Stimulated activated CD4-positive, alpha-beta T cell treated with anti-CD3 and anti-CD28 coated beads, Interleukin-4, amount 100 ng/mL, for 48 hours (primary cell): ENCODE measurements at regions not wholly inside any gene's neighbourhood (a gene's known extent, or its start where the extent isn't known, plus 50 kb on each side); places are given as distances from the start of the nearest gene placed in this dataset.
"Not testable (repeated sequence)": the region's sequence is repeated elsewhere in the genome, so short reads cannot be mapped to it uniquely, and the experiment has no call there.

Source experiments
- DNase-seq, 2 donors: peaks; one replicate each; pipeline ENCODE4 v3.0.0-alpha.2; 2020; ENCODE audit warnings: low read depth in 2 of 2

- no peak for DNase-seq
These were observed 178.4 kb downstream of the RTP5 start for GRCh38 chr2:242047963-242048362.

GRCh38 chr2:242048479-242048878, 178.9 kb downstream of the RTP5 start:
- no peak for DNase-seq

DNA sequence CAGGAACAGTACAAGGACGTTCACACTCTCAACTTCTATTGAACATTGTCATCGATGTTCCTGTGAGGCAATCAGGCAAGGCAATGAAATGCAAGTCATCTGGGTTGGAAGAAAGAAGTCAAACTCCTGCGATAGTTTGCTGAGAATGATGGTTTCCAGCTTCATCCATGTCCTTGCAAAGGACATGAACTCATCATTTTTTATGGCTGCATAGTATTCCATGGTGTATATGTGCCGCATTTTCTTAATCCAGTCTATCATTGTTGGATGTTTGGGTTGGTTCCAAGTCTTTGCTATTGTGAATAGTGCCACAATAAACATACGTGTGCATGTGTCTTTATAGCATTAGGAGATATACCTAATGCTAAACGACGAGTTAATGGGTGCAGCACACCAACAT, 180.0 kb downstream of the RTP5 start:
- not testable (repeated sequence) for DNase-seq

DNA sequence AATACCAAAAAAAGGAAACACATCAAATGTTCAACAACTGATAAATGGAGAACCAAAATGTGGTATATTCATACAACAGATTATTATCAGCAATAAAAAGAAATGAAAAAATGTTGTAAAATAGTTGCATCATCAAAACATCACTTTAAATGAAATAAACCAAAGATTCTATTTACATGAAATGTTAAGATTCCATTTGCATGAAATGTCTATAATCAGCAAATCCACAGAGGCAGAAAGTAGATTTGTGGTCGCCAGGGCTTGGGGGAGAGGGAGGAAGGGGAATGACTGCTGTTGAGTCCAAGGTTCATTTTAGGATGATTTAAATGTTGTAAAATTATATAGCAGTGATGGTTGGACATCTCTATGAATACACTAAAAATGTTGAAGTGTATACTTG, 181.9 kb downstream of the RTP5 start:
- no peak for DNase-seq

GRCh38 chr2:242052421-242052820, 182.9 kb downstream of the RTP5 start:
- no peak for DNase-seq

- DNase-seq = no peak
These were observed 184.4 kb downstream of the RTP5 start for GRCh38 chr2:242053921-242054320.

DNA sequence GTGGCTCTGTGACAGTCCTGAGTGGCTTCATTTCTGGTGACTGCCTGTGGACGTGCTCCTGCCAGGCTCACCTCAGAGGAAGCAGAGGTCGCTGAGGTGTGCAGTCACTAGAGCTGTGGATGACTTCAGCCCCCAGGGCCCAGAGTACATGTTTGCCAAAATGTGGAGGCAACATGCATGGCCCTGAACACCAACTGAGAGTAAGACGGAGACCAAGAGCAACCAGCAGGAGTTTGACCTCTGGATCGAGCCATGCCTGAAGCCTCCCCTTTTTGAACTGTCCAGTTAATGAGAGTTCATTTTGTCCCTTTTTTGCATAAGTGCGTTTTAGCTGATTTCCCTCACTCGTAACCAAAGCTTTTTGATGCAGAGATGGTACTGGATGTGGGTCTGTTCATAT, 184.9 kb downstream of the RTP5 start:
- DNase-seq = no peak

- DNase-seq = no peak
These were observed 185.6 kb downstream of the RTP5 start for GRCh38 chr2:242054881-242055801.

DNA sequence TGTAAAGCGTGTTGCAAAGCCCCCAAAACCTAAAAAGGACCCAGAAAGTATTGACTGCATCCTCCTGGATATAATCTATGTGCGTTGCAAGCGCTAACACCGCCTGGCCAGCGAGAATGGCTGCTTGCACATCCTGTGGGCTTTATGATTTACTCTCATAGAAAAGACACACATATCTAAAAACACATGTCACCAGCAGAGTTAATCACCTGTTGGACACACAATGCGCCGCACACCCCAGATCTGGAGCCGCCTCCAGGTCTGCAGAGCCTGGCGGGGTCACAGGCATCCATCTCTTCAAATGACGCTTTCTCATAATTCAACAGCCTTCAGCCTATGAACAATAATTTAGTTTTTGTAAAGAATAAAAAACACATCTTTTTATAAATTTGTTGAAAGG, 186.5 kb downstream of the RTP5 start:
- no peak for DNase-seq

DNA sequence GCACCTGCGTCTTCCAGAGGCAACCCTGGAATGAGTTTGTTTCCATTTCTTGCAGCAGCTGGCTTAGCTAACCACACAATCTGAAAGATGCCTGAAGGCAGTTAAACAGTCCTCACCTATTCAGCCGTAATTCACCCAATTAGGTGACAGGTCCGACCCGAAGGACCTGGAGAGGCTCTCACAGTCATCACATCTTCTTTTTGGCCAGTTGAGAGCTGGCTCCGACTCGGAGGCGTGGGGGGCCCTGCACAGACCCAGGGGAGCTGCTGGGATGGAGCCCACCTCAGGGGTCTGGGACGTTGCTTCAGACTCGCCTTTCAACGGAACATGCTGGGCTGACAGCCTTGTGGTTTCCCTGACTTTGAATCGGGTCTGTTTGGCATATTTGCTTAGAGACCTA, 187.3 kb downstream of the RTP5 start:
- no peak for DNase-seq

DNA sequence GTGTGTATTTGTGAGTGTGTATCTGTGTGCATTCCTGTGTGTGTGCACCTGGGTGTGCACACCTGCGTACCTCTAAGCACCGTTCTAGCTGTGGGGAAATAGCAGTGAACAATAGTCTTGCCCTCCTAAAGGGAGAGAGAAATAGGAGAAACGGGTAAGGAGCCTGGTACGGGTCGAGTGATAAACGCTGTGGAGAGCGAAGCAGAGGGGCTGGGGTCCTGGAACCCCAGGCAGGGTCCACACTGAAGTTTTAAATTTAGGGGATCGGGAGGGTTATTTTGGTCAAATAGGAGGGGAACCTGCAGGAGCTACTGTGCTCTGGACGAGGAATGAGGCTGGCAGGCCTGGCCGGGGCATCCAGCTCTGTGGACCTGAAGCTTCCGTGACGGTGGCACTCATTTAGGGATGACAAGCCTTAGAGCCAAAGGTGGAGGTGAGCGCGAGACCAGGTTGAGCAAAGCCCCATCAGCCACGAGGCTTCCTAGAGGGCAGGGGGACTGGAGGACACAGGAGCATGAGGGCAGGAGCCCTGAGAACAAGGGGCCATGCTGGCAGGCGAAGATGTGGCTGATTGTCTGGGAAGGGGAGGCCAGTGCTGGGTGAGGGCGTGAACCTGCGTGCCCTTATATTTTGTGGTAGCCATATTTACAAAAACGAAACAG, 188.0 kb downstream of the RTP5 start:
- no peak for DNase-seq

GRCh38 chr2:242058116-242058680, 188.7 kb downstream of the RTP5 start:
- DNase-seq = no peak

GRCh38 chr2:242059566-242059965, 190.0 kb downstream of the RTP5 start:
- DNase-seq = no peak

GRCh38 chr2:242060212-242060835, 190.8 kb downstream of the RTP5 start:
- no peak for DNase-seq

- not testable (repeated sequence) for DNase-seq
These were observed 192.4 kb downstream of the RTP5 start for GRCh38 chr2:242061930-242062329.

- DNase-seq = no peak
These were observed 193.9 kb downstream of the RTP5 start for GRCh38 chr2:242063436-242063835.

DNA sequence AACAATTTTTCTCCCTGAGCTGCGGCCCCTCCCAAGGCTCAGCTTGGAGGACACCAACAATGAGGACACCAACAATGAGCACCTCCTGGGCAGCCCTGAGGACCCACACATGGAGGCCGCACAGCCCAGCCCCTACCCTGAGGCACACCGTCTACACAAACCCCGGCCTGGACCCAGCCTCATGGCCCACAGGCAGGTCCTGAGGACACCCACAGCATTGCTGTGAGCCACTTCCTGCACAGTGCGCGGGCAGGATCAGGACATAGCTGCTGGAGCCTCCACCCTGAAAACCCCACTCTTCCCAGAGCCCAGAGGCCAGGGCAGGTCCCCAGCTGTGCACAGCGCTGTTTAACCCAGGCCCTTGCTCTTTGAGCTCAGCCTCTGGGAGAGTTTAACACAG, 194.3 kb downstream of the RTP5 start:
- no peak for DNase-seq

DNA sequence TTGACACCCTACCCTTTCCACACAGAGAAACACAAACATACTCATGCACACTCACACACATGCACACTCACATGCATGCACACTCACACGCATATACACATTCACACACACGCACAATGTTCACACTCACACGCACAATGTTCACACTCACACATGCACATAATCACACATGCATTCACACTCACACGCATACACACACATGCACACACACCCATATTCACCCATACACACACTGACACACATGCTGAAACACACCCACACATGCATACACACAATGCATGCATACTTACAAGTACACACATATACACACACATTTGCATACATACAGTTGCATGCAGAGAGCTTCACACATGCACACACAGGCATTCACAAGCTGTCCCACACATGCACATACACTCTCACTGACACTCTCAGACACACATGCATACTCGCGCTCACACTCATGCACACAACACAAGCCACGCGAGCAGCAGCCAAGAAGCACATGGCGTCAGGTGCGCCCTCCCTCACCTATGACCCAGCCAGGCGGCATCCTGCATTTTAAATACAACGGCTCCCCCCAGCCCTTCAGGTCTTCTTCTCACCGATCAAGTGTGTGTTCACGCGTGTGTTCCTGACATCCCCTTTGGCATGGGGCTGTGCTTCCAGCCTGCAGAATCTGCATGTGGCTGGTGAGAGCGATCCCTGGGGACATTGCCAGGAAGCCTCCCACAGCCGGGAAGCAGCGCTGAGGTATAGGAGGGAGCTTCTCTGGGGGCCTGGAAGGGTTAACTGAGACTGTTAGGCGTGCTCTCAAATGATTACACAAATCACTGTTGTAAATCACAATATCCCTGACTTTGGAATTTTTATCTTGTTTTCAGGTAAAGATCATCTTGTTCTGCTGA, 195.1 kb downstream of the RTP5 start:
- DNase-seq = no peak

DNA sequence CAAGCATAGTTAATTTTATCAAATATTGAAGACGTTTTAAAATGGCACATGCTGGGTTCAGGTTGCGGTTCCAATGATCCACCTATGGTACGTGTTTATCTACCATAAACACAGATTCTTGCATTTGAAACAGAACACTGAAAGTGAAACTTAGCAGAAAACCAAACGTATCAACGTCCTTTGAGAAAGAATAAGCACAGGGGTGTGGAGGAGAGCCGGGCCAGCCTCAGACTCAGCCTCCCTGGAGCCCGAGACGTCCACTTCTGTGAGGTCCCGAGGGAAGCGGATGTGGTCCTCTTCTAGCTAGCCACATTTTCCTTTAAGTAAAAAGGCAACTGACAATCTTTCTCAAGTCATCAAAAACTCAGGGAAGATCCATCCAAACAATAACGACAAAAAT, 195.9 kb downstream of the RTP5 start:
- no peak for DNase-seq

- DNase-seq = no peak
These were observed 199.5 kb downstream of the RTP5 start for GRCh38 chr2:242069018-242069417.

DNA sequence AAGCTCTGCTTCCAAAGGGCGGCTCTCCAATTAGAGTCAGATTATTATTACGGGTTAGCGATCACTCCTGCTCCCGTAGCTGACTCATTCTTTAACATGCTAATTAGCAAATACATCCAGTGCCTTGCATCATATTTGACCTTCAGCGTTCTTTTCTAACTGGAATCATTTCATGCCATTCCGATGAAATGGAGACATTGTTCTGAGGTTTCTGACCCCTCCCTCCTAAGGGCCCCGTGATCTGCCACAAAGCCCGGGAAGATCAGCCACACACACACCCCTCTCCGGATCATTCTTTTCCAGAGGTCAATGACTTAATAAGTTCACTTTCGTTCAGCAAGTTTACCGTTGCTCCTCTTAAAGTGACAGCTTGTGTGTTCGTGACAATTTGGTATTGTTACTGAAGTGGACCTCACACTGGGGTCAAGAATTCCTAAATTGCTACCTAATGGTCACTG, 200.4 kb downstream of the RTP5 start:
- not testable (repeated sequence) for DNase-seq
